Peyer's patch (tissue), 4 donors: ENCODE measurements at regions not wholly inside any gene's neighbourhood (a gene's known extent, or its start where the extent isn't known, plus 50 kb on each side); places are given as distances from the start of the nearest gene placed in this dataset.

Source experiments
- CTCF ChIP-seq, 6 experiments: fragments of 450-650 bp in 4 of 6; fragments of 200-600 bp in 2 of 6; sonication (generic) in 1 of 6; IDR thresholded peaks; one replicate each; pipeline ENCODE4 v1.5.1; 2017 to 2019; ENCODE audit warnings: antibody characterized with exemption in 6 of 6, mild to moderate bottlenecking in 3 of 6, moderate library complexity in 1 of 6
- POLR2A ChIP-seq, 2 donors: fragments of 450-650 bp; IDR thresholded peaks; one replicate each; pipeline ENCODE4 v1.5.1; 2017; ENCODE audit warnings: antibody characterized with exemption in 2 of 2, mild to moderate bottlenecking in 2 of 2, moderate library complexity in 2 of 2

GRCh38 chr11:19578871-19579270 lies 133.8 kb upstream of the NAV2 start:
- no peak for TF ChIP-seq CTCF (IDR thresholded peaks at IDR 0.05)
- TF ChIP-seq POLR2A (IDR thresholded peaks at IDR 0.05), result no peak
